ENCODE measurements at regions not wholly inside any gene's neighbourhood (a gene's known extent, or its start where the extent isn't known, plus 50 kb on each side); places are given as distances from the start of the nearest gene placed in this dataset.

DNA sequence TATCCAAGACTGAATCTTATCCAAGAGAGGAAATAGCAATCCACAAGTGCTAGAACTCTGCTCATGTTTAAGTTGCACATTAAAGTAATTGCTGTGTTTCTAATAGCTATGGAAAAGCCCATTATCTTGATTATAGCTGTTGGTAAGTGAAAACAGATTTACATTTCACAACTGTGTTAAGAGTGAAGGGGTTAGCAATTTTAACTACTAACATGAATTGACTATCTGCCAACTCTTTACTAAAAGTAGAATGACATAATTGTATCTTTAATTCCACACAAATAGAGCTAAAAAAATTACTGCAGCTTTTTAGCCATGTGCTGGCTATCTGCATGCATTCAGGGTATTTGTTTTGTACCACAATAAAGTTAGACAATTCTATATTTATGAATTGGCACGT is 277.9 kb upstream of the IRAK1BP1 start:
- DNase-seq (ENCODE audit: low spot score) (no peak), ATAC-seq (no peak), FAIRE-seq (no peak)
- H3K36me3 ChIP-seq (replicated peaks in 1 of 2; ENCODE audit: control insufficient read depth in 1 of 2, insufficient read depth in 2 of 2, low read length in 2 of 2): no peaks in the 10 kb centered on the region
- WGBS (ENCODE audit: low lambda C conversion rate): 0% methylated on average over 1 of the region's 1 CpG
- TF ChIP-seq, protein P1, sequence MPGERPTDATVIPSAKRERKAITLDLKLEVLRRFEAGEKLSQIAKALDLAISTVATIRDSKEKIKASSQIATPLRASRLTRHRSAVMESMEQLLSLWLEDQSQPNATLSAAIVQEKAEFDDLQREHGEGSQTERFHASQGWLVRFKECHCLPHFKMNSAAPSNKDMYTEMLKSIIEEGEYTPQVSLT (CRISPR knock-in tag; IDR thresholded peaks at IDR 0.05; ENCODE audit: borderline replicate concordance, low read depth): no peak
- no peak overlapping the region for H3K4me2 ChIP-seq (ENCODE audit: low read depth, low read length)
- no peaks in the 10 kb centered on the region for H3K79me2 ChIP-seq (ENCODE audit: insufficient read depth, low read length)
- intact Hi-C loops (cut with micrococcal nuclease; ENCODE audit: unreplicated experiment): no loop called here
- H3K9me3 ChIP-seq (ENCODE audit: low read length): no peaks in the 10 kb centered on the region
- no TSS peak for BruUV-seq (replicated peaks)
- POLR2A ChIA-PET: no interaction called here
- no peak overlapping the region for H3K27ac ChIP-seq (ENCODE audit: extremely low read length, insufficient read depth, low read length)
- H3K4me3 ChIP-seq (replicated peaks in 1 of 3; ENCODE audit: insufficient read depth in 1 of 3, low read depth in 2 of 3, low read length in 3 of 3): no peak overlapping the region
- H3K27me3 ChIP-seq (ENCODE audit: control insufficient read depth in 1 of 2, insufficient read depth in 2 of 2, low read length in 2 of 2): no peaks in the 10 kb centered on the region
- H2AFZ ChIP-seq (ENCODE audit: low read length): no peak overlapping the region
- CTCF ChIA-PET (ENCODE audit: low intra/inter-chr PET ratio, low total read pairs): no interaction called here
- no peaks in the 10 kb centered on the region for H4K20me1 ChIP-seq (ENCODE audit: insufficient read depth, low read length)
- H3K9ac ChIP-seq (ENCODE audit: insufficient read depth, low read depth, low read length): no peak overlapping the region
- in situ Hi-C loops (cut with HindIII; ENCODE audit: extremely low pct_ligation_motif_present, low pct_unique_long_range_greater_than_20kb): no loop called here
- H3K4me1 ChIP-seq (ENCODE audit: insufficient read depth, low read length): no peaks in the 10 kb centered on the region

DNA sequence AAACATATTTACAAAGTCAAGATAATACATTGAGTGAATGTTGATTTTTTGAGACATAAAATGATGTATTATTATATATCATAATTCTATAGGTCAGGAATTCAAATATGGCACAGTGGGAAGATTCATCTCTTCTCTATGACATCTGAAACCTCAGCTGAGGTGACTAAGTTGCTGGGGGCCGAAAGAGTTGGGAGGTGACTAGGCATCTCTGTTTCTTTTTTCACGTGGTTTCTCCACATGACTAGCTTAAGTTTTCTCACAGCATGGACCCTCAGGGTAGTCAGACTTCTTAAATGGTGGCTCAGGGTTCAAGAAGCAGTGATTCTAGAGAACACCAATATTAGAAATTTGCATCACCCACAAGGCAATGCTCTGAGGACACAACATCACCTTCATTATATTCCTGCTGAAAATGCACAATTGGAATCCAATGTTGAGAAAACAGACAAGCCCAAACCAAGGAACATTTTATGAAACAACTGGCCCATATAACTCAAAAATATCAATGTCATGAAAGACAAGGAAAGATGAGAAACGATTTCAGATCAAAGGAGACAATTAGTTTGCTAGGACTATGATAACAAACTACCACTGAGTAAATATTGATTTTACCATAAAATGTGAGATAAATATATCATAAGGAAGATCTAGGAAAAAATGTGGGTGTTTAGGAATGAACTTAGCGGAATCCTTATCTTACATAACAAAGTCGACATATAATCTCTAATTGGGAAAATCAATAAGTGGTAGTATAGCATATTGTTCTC is 273.3 kb upstream of the IRAK1BP1 start:
- no peak overlapping the region for H3K9ac ChIP-seq (ENCODE audit: insufficient read depth, low read depth, low read length)
- in situ Hi-C loops (cut with HindIII; ENCODE audit: extremely low pct_ligation_motif_present, low pct_unique_long_range_greater_than_20kb): no loop called here
- intact Hi-C loops (cut with micrococcal nuclease; ENCODE audit: unreplicated experiment): no loop called here
- FAIRE-seq: no peak
- ChIA-PET CTCF (ENCODE audit: low intra/inter-chr PET ratio, low total read pairs) (no interaction called here), POLR2A (no interaction called here)
- 31% methylated on average over 5 of the region's 5 CpGs for WGBS (ENCODE audit: low lambda C conversion rate)
- DNase-seq (ENCODE audit: low spot score): no peak
- no peaks in the 10 kb centered on the region for H3K27me3 ChIP-seq (ENCODE audit: control insufficient read depth in 1 of 2, insufficient read depth in 2 of 2, low read length in 2 of 2)
- BruUV-seq (replicated peaks): no TSS peak
- ATAC-seq: no peak
- TF ChIP-seq SRSF4 (IDR thresholded peaks at IDR 0.05; ENCODE audit: low read depth, low read length, poor library complexity, severe bottlenecking): no peak
- TF ChIP-seq, protein P2, sequence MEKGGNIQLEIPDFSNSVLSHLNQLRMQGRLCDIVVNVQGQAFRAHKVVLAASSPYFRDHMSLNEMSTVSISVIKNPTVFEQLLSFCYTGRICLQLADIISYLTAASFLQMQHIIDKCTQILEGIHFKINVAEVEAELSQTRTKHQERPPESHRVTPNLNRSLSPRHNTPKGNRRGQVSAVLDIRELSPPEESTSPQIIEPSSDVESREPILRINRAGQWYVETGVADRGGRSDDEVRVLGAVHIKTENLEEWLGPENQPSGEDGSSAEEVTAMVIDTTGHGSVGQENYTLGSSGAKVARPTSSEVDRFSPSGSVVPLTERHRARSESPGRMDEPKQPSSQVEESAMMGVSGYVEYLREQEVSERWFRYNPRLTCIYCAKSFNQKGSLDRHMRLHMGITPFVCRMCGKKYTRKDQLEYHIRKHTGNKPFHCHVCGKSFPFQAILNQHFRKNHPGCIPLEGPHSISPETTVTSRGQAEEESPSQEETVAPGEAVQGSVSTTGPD (CRISPR knock-in tag; IDR thresholded peaks at IDR 0.05): no peak
- no peaks in the 10 kb centered on the region for H3K79me2 ChIP-seq (ENCODE audit: insufficient read depth, low read length)
- no peaks in the 10 kb centered on the region for H3K4me1 ChIP-seq (ENCODE audit: insufficient read depth, low read length)
- H3K9me3 ChIP-seq (ENCODE audit: low read length): no peaks in the 10 kb centered on the region
- no peaks in the 10 kb centered on the region for H3K36me3 ChIP-seq (replicated peaks in 1 of 2; ENCODE audit: control insufficient read depth in 1 of 2, insufficient read depth in 2 of 2, low read length in 2 of 2)
- no peak overlapping the region for H3K27ac ChIP-seq (ENCODE audit: extremely low read length, insufficient read depth, low read length)
- H4K20me1 ChIP-seq (ENCODE audit: insufficient read depth, low read length): no peaks in the 10 kb centered on the region
- H2AFZ ChIP-seq (ENCODE audit: low read length): no peak overlapping the region
- no peak overlapping the region for H3K4me3 ChIP-seq (replicated peaks in 1 of 3; ENCODE audit: insufficient read depth in 1 of 3, low read depth in 2 of 3, low read length in 3 of 3)
- H3K4me2 ChIP-seq (ENCODE audit: low read depth, low read length): no peak overlapping the region
